PC-9 (cell line): ENCODE measurements at regions not wholly inside any gene's neighbourhood (a gene's known extent, or its start where the extent isn't known, plus 50 kb on each side); places are given as distances from the start of the nearest gene placed in this dataset.

Experiments
- BruUV-seq: library from RNA; stranded (reverse); fragments of 400-500 nt; replicated peaks from 2 replicates; lab custom pipeline; 2021; lab: Mats Ljungman, UMichigan
- CTCF ChIA-PET: fragments of 300-600 bp; sonication (Branson Sonifier 250); formaldehyde crosslinking; loops from one replicate; lab custom pipeline; 2022; ENCODE audit warnings: antibody characterized with exemption; lab: Charles Lee
- POLR2A ChIA-PET: fragments of 300-600 bp; sonication (Branson Sonifier 250); formaldehyde crosslinking; loops from one replicate; lab custom pipeline; 2022; ENCODE audit warnings: antibody characterized with exemption; ENCODE audit not compliant: unreplicated experiment; lab: Charles Lee
- DNase-seq, 2 experiments: peaks; one replicate each; pipeline versions ENCODE4 v3.0.0 to v3.0.0-alpha.2; 2015 to 2022; ENCODE audit warnings: mixed read lengths in 1 of 2
- H2AFZ ChIP-seq: fragments of 200-600 bp; sonication (generic); 2 replicates; pipeline ENCODE4 v1.8.1; 2017; ENCODE audit warnings: antibody characterized with exemption
- H3F3A ChIP-seq: fragments of 200-600 bp; sonication (generic); 2 replicates; pipeline ENCODE4 v1.8.1; 2017; ENCODE audit warnings: antibody characterized with exemption, mild to moderate bottlenecking, low read depth; ENCODE audit not compliant: insufficient read depth
- H3K27ac ChIP-seq: fragments of 200-600 bp; sonication (generic); 2 replicates; pipeline ENCODE4 v1.6.1; 2016; ENCODE audit warnings: mixed run types
- H3K27me3 ChIP-seq: fragments of 200-600 bp; sonication (generic); 2 replicates; pipeline ENCODE4 v1.6.1; 2016; ENCODE audit warnings: low read depth, mixed run types; ENCODE audit not compliant: insufficient read depth
- H3K36me3 ChIP-seq: fragments of 200-600 bp; sonication (generic); 2 replicates; pipeline ENCODE4 v1.6.1; 2016; ENCODE audit warnings: low read depth, mixed run types
- H3K4me1 ChIP-seq: fragments of 200-600 bp; sonication (generic); replicated peaks from 2 replicates; pipeline ENCODE4 v1.6.1; 2016; ENCODE audit warnings: mixed run types; ENCODE audit not compliant: insufficient read depth
- H3K4me2 ChIP-seq: fragments of 200-600 bp; sonication (generic); 2 replicates; pipeline ENCODE4 v1.6.1; 2017; ENCODE audit warnings: mixed run types
- H3K4me3 ChIP-seq: fragments of 200-600 bp; sonication (generic); 2 replicates; pipeline ENCODE4 v1.6.1; 2016; ENCODE audit warnings: mixed run types
- H3K79me2 ChIP-seq: fragments of 200-600 bp; sonication (generic); 2 replicates; pipeline ENCODE4 v1.6.1; 2017; ENCODE audit warnings: low read depth, mixed run types
- H3K9me2 ChIP-seq: fragments of 200-600 bp; sonication (generic); 2 replicates; pipeline ENCODE4 v1.8.1; 2017; ENCODE audit warnings: mild to moderate bottlenecking; ENCODE audit not compliant: insufficient read depth
- H3K9me3 ChIP-seq: fragments of 200-600 bp; sonication (generic); 2 replicates; pipeline ENCODE4 v1.8.1; 2016; ENCODE audit warnings: low read depth; ENCODE audit not compliant: insufficient read depth
- H4K20me1 ChIP-seq: fragments of 200-600 bp; sonication (generic); 2 replicates; pipeline ENCODE4 v1.8.1; 2017; ENCODE audit not compliant: insufficient read depth
- EZH2 ChIP-seq: fragments of 200-600 bp; sonication (generic); IDR thresholded peaks from 2 replicates; pipeline ENCODE4 v1.8.0; 2017; ENCODE audit warnings: antibody characterized with exemption, low read depth
- intact Hi-C: fragments of 100-400 bp; cut with micrococcal nuclease; formaldehyde crosslinking; loops from one replicate; pipeline ENCODE4 v1.10.0; 2022; ENCODE audit not compliant: unreplicated experiment
- TF ChIP-seq, protein P1 (sequence below): fragments of 200-600 bp; sonication (generic); conservative IDR thresholded peaks from 2 replicates; pipeline ENCODE4 v1.6.1; 2017; ENCODE audit warnings: mixed run types, antibody characterized with exemption, mild to moderate bottlenecking, moderate library complexity

DNA sequence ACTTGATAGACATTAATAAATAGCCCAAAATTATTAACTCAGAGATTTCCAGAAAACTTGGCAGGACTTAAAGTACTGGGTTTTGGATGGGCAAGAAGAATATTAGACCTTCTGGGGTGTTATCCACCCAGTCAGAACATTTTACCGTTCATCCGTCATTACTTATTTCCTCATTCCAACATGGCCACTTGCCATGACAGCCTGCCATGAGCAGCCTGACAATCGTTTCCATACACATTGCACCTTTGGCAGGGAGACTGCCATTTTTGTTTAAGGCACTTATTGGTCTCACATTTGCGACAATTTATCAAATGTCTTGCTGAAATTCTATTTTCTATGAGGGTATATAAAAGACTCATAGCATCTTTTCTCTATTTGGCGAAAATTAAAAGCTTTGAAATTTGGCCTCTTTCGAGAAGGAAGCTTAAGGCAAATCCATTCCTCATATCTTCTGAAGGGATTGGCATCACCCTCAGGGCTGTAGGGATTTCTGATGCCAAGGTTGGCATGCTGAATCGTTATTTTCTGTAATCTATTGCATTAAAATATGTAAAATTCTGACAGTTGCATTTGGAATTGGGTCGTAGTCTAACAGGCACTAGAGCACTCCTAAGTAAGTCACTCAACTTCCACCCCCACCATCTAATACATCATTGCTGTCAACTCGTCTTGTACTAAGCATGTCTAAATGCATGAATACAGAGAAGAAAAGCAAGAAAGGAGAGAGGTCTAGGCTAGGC is 406.3 kb upstream of the PIK3C3 start:
- no peak for TF ChIP-seq EZH2
- TF ChIP-seq, protein P1, sequence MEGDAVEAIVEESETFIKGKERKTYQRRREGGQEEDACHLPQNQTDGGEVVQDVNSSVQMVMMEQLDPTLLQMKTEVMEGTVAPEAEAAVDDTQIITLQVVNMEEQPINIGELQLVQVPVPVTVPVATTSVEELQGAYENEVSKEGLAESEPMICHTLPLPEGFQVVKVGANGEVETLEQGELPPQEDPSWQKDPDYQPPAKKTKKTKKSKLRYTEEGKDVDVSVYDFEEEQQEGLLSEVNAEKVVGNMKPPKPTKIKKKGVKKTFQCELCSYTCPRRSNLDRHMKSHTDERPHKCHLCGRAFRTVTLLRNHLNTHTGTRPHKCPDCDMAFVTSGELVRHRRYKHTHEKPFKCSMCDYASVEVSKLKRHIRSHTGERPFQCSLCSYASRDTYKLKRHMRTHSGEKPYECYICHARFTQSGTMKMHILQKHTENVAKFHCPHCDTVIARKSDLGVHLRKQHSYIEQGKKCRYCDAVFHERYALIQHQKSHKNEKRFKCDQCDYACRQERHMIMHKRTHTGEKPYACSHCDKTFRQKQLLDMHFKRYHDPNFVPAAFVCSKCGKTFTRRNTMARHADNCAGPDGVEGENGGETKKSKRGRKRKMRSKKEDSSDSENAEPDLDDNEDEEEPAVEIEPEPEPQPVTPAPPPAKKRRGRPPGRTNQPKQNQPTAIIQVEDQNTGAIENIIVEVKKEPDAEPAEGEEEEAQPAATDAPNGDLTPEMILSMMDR: no peak
- Histone ChIP-seq H2AFZ (no peak overlapping the region), H3K27me3 (no peaks in the 10 kb centered on the region), H3K79me2 (no peaks in the 10 kb centered on the region), H3K36me3 (no peaks in the 10 kb centered on the region), H3F3A (no peaks in the 10 kb centered on the region), H3K4me3 (no peak overlapping the region), H4K20me1 (no peaks in the 10 kb centered on the region), H3K4me2 (no peak overlapping the region), H3K27ac (no peak overlapping the region), H3K9me2 (no peaks in the 10 kb centered on the region), H3K9me3 (no peaks in the 10 kb centered on the region), H3K4me1 (no peaks in the 10 kb centered on the region)
- intact Hi-C loops: no loop called here
- no peak for DNase-seq
- CTCF ChIA-PET: no interaction called here
- POLR2A ChIA-PET: no interaction called here
- no TSS peak for BruUV-seq

DNA sequence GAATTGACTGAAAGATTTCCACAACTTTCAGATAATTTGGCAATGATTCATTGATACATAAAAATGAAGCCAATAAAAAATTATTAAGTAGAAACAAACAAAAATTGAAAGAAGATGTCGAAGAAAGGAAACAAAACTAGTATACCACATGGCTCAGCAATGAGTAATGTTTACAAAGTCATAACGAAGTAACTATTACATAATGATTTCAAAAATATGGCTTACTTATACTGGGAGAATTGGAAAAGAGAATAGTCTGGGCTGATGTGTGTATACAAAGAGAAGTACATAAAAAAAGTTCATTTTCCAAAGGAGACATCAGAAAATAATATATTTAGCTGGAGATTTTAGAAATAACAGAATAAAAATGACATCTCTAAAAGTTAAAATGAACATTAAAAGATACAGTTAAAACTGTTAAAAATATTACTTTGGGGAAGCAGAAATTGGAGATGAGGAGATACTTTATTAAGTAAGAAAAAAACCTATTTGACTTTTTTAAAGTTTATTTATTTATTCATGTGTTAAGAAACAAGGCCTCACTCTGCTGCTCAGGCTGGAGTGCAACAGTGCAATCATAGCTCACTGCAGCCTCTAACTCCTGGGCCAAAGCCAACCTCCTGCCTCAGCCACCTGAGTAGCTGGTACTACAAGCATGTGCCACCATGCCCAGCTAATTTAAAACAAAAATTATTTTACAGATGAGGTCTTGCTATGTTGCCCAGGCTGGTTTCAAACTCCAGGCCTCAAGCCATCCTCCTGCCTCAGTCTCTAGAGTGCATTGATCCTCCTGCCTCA is 409.7 kb upstream of the PIK3C3 start:
- no peak for DNase-seq
- Histone ChIP-seq H3K4me3 (no peak overlapping the region), H3K27me3 (no peaks in the 10 kb centered on the region), H3K27ac (no peak overlapping the region), H3K4me2 (no peak overlapping the region), H3K9me3 (no peaks in the 10 kb centered on the region), H3K36me3 (no peaks in the 10 kb centered on the region), H2AFZ (no peak overlapping the region), H3K4me1 (no peaks in the 10 kb centered on the region), H3K79me2 (no peaks in the 10 kb centered on the region), H3K9me2 (no peaks in the 10 kb centered on the region), H4K20me1 (no peaks in the 10 kb centered on the region), H3F3A (no peaks in the 10 kb centered on the region)
- TF ChIP-seq EZH2: no peak
- TF ChIP-seq, protein P1: no peak
- CTCF ChIA-PET: no interaction called here
- POLR2A ChIA-PET: no interaction called here
- intact Hi-C loops: no loop called here
- BruUV-seq: no TSS peak

DNA sequence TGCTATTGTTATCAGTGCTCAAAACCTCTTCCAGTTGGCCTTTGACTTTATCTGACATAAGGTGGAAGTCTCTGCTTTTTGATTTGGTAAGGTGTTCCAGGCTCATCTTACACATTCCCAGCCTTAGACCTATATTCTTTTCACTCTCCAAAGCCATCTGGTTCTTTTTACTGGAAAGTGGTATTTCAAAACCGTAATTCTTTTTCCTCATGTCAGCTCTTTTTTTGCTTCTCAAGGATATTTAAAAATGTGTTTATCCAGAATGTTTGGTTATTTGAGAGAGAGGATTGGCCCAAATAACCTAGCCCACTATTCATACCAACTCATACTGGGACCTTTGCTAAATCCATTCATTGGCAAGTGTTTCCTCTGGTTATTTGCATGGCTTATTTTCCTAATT is 411.2 kb upstream of the PIK3C3 start:
- no peak for DNase-seq
- Histone ChIP-seq H3K4me1 (no peaks in the 10 kb centered on the region), H3K27ac (no peak overlapping the region), H3K27me3 (no peaks in the 10 kb centered on the region), H3K79me2 (no peaks in the 10 kb centered on the region), H3K36me3 (no peaks in the 10 kb centered on the region), H4K20me1 (no peaks in the 10 kb centered on the region), H3K9me3 (no peaks in the 10 kb centered on the region), H3K4me3 (no peak overlapping the region), H3K9me2 (no peaks in the 10 kb centered on the region), H3K4me2 (no peak overlapping the region), H2AFZ (no peak overlapping the region), H3F3A (no peaks in the 10 kb centered on the region)
- BruUV-seq: no TSS peak
- ChIA-PET POLR2A (no interaction called here), CTCF (no interaction called here)
- intact Hi-C loops: no loop called here
- TF ChIP-seq, protein P1: no peak
- TF ChIP-seq EZH2: no peak
